OCI-LY1 (cell line): ENCODE measurements at regions not wholly inside any gene's neighbourhood (a gene's known extent, or its start where the extent isn't known, plus 50 kb on each side); places are given as distances from the start of the nearest gene placed in this dataset.

Source experiments
- H2AFZ ChIP-seq: fragments of 200-600 bp; sonication (generic), shearing (Covaris generic); 2 replicates; pipeline ENCODE4 v1.6.0; 2014; ENCODE audit warnings: antibody characterized with exemption, mild to moderate bottlenecking, low read length
- H3F3A ChIP-seq: fragments of 200-600 bp; sonication (generic), shearing (Covaris generic); 2 replicates; pipeline ENCODE4 v1.6.0; 2014; ENCODE audit warnings: mild to moderate bottlenecking, antibody characterized with exemption, low read length, moderate library complexity; ENCODE audit not compliant: insufficient read depth
- H3K27ac ChIP-seq: fragments of 200-600 bp; sonication (generic); 2 replicates; pipeline ENCODE4 v1.5.1; 2014; ENCODE audit warnings: low read length, mixed run types, mild to moderate bottlenecking, low read depth; ENCODE audit not compliant: poor library complexity, severe bottlenecking
- H3K27me3 ChIP-seq: fragments of 200-600 bp; sonication (generic); 2 replicates; pipeline ENCODE4 v1.6.0; 2014; ENCODE audit warnings: antibody characterized with exemption, mild to moderate bottlenecking, low read length, moderate library complexity; ENCODE audit not compliant: insufficient read depth
- H3K36me3 ChIP-seq: fragments of 200-600 bp; sonication (generic); 2 replicates; pipeline ENCODE4 v1.6.1; 2014; ENCODE audit warnings: mild to moderate bottlenecking, antibody characterized with exemption, low read length, moderate library complexity, mixed read lengths; ENCODE audit not compliant: insufficient read depth
- H3K4me1 ChIP-seq: fragments of 200-600 bp; sonication (generic); 2 replicates; pipeline ENCODE4 v1.5.1; 2014; ENCODE audit warnings: mild to moderate bottlenecking, low read length, moderate library complexity; ENCODE audit not compliant: insufficient read depth, severe bottlenecking
- H3K4me2 ChIP-seq: fragments of 200-600 bp; sonication (generic), shearing (Covaris generic); 2 replicates; pipeline ENCODE4 v1.6.1; 2014; ENCODE audit warnings: low read length
- H3K4me3 ChIP-seq: fragments of 200-600 bp; sonication (generic); 2 replicates; pipeline ENCODE4 v1.5.1; 2014; ENCODE audit warnings: low read length, low read depth, mild to moderate bottlenecking, mixed read lengths; ENCODE audit not compliant: poor library complexity, severe bottlenecking
- H3K79me2 ChIP-seq: fragments of 200-600 bp; shearing (Covaris generic); 2 replicates; pipeline ENCODE4 v1.6.1; 2016; ENCODE audit warnings: mixed run types, low read length, mixed read lengths; ENCODE audit not compliant: insufficient read depth
- H3K9ac ChIP-seq: fragments of 200-600 bp; sonication (generic), shearing (Covaris generic); 2 replicates; pipeline ENCODE4 v1.6.1; 2014; ENCODE audit warnings: mild to moderate bottlenecking, low read length, mixed read lengths
- H3K9me2 ChIP-seq: fragments of 200-600 bp; sonication (generic), shearing (Covaris generic); 2 replicates; pipeline ENCODE4 v1.6.1; 2014; ENCODE audit warnings: low read depth, mild to moderate bottlenecking, low read length, mixed read lengths
- H3K9me3 ChIP-seq: fragments of 200-600 bp; shearing (Covaris generic); 2 replicates; pipeline ENCODE4 v1.6.1; 2014; ENCODE audit warnings: low read length, mixed read lengths
- H4K20me1 ChIP-seq: fragments of 200-600 bp; sonication (generic), shearing (Covaris generic); 2 replicates; pipeline ENCODE4 v1.6.0; 2016; ENCODE audit warnings: mild to moderate bottlenecking, low read length; ENCODE audit not compliant: insufficient read depth
- EZH2 ChIP-seq: fragments of 200-600 bp; sonication (generic), shearing (Covaris generic); IDR thresholded peaks from 2 replicates; pipeline ENCODE4 v1.8.0; 2017; ENCODE audit warnings: borderline replicate concordance, mixed run types, mild to moderate bottlenecking, antibody characterized with exemption, low read length, moderate library complexity, mixed read lengths
- TF ChIP-seq, protein P1 (sequence below): fragments of 200-600 bp; sonication (generic), shearing (Covaris generic); IDR thresholded peaks from 2 replicates; pipeline ENCODE4 v1.5.1; 2017; ENCODE audit warnings: mild to moderate bottlenecking, antibody characterized with exemption, low read length, moderate library complexity, mixed read lengths

DNA sequence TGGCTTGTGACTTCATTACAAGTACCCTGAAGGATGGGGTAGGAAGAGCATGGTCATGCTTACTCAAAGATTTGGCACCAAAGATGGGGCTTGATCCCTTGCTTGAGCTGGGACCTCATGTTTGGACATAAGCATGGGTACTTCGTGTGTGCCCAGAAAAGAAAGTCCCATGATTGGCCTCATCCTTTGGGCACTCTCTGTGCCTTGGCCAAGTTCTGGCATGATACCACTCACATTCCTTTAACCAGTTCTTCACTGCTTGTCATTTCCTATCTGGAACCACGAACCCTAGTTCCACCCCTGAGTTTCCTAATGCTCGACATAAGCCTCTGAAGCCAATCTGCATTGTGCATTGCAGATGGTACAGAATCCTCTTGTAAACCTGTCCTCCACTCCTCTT lies 107.0 kb downstream of the NAV1 start:
- Histone ChIP-seq H4K20me1 (no peaks in the 10 kb centered on the region), H3K27ac (no peak overlapping the region), H3K4me2 (no peak overlapping the region), H3K9me2 (no peaks in the 10 kb centered on the region), H3K9me3 (no peaks in the 10 kb centered on the region), H2AFZ (no peak overlapping the region), H3K79me2 (no peaks in the 10 kb centered on the region), H3K4me1 (no peaks in the 10 kb centered on the region), H3F3A (no peaks in the 10 kb centered on the region), H3K9ac (no peak overlapping the region), H3K27me3 (no peaks in the 10 kb centered on the region), H3K4me3 (no peak overlapping the region), H3K36me3 (no peaks in the 10 kb centered on the region)
- no peak for TF ChIP-seq EZH2
- TF ChIP-seq, protein P1, sequence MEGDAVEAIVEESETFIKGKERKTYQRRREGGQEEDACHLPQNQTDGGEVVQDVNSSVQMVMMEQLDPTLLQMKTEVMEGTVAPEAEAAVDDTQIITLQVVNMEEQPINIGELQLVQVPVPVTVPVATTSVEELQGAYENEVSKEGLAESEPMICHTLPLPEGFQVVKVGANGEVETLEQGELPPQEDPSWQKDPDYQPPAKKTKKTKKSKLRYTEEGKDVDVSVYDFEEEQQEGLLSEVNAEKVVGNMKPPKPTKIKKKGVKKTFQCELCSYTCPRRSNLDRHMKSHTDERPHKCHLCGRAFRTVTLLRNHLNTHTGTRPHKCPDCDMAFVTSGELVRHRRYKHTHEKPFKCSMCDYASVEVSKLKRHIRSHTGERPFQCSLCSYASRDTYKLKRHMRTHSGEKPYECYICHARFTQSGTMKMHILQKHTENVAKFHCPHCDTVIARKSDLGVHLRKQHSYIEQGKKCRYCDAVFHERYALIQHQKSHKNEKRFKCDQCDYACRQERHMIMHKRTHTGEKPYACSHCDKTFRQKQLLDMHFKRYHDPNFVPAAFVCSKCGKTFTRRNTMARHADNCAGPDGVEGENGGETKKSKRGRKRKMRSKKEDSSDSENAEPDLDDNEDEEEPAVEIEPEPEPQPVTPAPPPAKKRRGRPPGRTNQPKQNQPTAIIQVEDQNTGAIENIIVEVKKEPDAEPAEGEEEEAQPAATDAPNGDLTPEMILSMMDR, result no peak

DNA sequence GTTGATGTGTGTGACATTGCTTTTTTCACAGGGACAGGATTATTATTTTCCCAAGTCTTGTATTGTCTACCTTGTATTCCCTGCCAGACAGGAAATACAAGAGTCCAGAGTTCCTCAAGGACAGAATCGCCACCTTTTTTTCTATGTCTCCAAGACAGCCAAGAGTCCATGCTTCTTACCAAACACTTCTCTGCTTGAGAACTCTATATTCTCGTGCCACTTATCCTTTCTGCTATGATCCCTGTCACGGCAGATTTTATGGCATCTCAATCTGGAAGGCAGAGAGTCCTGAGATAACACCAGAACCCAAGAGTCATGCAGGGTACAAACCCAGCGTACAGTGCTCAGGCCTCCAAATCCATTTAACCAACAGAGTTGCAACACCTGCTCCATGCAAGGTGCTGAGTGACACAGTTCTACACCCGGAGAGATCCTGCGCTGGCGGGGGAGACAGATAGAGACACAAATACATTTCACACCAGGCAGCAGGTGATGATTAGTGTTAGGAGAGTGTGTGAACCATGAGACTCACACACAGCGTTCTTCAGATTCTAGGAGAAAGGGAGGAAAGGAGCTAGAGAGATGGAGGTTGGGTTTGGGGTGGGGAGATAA lies 107.6 kb downstream of the NAV1 start:
- no peaks in the 10 kb centered on the region for H3K4me1 ChIP-seq
- TF ChIP-seq EZH2, result no peak
- TF ChIP-seq, protein P1, result no peak
- H3K27ac ChIP-seq, result no peak overlapping the region
- no peaks in the 10 kb centered on the region for H3K79me2 ChIP-seq
- H3K4me2 ChIP-seq, result no peak overlapping the region
- no peaks in the 10 kb centered on the region for H3K36me3 ChIP-seq
- no peak overlapping the region for H3K9ac ChIP-seq
- H2AFZ ChIP-seq, result no peak overlapping the region
- no peaks in the 10 kb centered on the region for H3K27me3 ChIP-seq
- no peaks in the 10 kb centered on the region for H4K20me1 ChIP-seq
- H3K9me3 ChIP-seq, result no peaks in the 10 kb centered on the region
- H3K9me2 ChIP-seq, result no peaks in the 10 kb centered on the region
- H3F3A ChIP-seq, result no peaks in the 10 kb centered on the region
- H3K4me3 ChIP-seq, result no peak overlapping the region

DNA sequence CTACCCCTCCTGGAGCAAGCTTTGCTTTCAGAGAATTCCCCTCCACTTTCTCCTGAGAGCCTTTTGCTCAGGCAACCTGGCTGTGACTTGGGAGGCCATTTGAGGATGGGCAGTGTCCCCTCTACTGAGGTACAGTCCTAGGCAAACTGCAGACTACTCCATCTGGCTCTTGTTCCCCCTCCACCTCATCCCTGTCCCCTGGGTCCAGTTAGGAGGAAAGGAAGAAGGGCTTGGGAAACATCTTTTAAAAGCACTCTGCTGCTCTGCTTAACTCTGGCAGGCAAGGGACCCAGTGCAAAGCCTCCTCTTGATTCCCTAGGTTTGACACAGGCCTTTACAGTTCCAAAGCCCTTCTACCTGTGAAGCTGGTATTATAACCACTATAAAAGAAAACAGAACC lies 108.2 kb downstream of the NAV1 start:
- Histone ChIP-seq H3K9me3 (no peaks in the 10 kb centered on the region), H3K27ac (no peak overlapping the region), H3K4me3 (no peak overlapping the region), H3K79me2 (no peaks in the 10 kb centered on the region), H3K9me2 (no peaks in the 10 kb centered on the region), H3K4me2 (no peak overlapping the region), H2AFZ (no peak overlapping the region), H3K27me3 (no peaks in the 10 kb centered on the region), H3K9ac (no peak overlapping the region), H3F3A (no peaks in the 10 kb centered on the region), H4K20me1 (no peaks in the 10 kb centered on the region), H3K36me3 (no peaks in the 10 kb centered on the region), H3K4me1 (no peaks in the 10 kb centered on the region)
- no peak for TF ChIP-seq EZH2
- TF ChIP-seq, protein P1, result no peak
